ENCODE measurements at regions not wholly inside any gene's neighbourhood (a gene's known extent, or its start where the extent isn't known, plus 50 kb on each side); places are given as distances from the start of the nearest gene placed in this dataset.
"Not testable (repeated sequence)": the region's sequence is repeated elsewhere in the genome, so short reads cannot be mapped to it uniquely, and the experiment has no call there.

DNA sequence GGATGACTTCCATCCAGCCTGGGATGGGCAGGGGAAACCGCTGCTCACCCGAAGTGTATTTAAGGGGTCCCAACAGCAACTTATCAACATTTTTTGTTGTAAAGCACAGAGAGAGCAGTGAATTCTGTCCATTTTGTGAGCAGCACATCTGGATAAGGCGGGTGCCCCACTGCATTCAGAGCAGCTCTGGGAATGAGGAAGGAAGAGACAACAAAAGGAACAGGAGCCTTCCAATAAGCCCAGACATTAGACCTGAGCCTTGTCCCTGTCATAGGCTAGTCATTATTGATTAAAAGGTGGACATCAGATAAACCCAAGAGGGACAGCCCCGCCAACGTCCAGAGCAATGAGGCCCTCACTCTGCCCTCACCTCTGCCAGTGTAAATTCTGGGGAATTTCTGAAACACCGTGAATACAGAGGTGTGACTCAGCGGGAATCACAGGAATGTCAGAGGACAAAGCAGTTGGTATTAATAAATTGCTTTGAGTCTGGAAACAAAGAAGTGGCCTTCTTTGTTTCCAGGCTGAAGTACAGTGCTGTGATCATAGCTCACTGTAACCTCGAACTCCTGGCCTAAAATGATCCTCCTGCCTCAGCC is 78.2 kb upstream of the PLGLB2 start:
- TF ChIP-seq, protein P1, sequence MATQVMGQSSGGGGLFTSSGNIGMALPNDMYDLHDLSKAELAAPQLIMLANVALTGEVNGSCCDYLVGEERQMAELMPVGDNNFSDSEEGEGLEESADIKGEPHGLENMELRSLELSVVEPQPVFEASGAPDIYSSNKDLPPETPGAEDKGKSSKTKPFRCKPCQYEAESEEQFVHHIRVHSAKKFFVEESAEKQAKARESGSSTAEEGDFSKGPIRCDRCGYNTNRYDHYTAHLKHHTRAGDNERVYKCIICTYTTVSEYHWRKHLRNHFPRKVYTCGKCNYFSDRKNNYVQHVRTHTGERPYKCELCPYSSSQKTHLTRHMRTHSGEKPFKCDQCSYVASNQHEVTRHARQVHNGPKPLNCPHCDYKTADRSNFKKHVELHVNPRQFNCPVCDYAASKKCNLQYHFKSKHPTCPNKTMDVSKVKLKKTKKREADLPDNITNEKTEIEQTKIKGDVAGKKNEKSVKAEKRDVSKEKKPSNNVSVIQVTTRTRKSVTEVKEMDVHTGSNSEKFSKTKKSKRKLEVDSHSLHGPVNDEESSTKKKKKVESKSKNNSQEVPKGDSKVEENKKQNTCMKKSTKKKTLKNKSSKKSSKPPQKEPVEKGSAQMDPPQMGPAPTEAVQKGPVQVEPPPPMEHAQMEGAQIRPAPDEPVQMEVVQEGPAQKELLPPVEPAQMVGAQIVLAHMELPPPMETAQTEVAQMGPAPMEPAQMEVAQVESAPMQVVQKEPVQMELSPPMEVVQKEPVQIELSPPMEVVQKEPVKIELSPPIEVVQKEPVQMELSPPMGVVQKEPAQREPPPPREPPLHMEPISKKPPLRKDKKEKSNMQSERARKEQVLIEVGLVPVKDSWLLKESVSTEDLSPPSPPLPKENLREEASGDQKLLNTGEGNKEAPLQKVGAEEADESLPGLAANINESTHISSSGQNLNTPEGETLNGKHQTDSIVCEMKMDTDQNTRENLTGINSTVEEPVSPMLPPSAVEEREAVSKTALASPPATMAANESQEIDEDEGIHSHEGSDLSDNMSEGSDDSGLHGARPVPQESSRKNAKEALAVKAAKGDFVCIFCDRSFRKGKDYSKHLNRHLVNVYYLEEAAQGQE (IDR thresholded peaks at IDR 0.05; ENCODE audit: insufficient replicate concordance, low read depth), result not testable (repeated sequence)
- TF ChIP-seq, protein P2, sequence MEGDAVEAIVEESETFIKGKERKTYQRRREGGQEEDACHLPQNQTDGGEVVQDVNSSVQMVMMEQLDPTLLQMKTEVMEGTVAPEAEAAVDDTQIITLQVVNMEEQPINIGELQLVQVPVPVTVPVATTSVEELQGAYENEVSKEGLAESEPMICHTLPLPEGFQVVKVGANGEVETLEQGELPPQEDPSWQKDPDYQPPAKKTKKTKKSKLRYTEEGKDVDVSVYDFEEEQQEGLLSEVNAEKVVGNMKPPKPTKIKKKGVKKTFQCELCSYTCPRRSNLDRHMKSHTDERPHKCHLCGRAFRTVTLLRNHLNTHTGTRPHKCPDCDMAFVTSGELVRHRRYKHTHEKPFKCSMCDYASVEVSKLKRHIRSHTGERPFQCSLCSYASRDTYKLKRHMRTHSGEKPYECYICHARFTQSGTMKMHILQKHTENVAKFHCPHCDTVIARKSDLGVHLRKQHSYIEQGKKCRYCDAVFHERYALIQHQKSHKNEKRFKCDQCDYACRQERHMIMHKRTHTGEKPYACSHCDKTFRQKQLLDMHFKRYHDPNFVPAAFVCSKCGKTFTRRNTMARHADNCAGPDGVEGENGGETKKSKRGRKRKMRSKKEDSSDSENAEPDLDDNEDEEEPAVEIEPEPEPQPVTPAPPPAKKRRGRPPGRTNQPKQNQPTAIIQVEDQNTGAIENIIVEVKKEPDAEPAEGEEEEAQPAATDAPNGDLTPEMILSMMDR (IDR thresholded peaks at IDR 0.05; ENCODE audit: insufficient read depth, low read length), result not testable (repeated sequence)
- not testable (repeated sequence) for TF ChIP-seq POLR2AphosphoS5 (IDR thresholded peaks at IDR 0.05; ENCODE audit: low read depth); SPI1 (IDR thresholded peaks at IDR 0.05; ENCODE audit: borderline replicate concordance, low read depth)
